ENCODE measurements at regions not wholly inside any gene's neighbourhood (a gene's known extent, or its start where the extent isn't known, plus 50 kb on each side); places are given as distances from the start of the nearest gene placed in this dataset.

- FAIRE-seq (no peak), DNase-seq (ENCODE audit: extremely low read depth in 1 of 4, low spot score in 3 of 4) (no peak), ATAC-seq (no peak)
- H3K9ac ChIP-seq (ENCODE audit: insufficient read depth in 1 of 2, low read depth in 2 of 2, low read length in 2 of 2): no peak overlapping the region
- no peak overlapping the region for H3K27ac ChIP-seq (ENCODE audit: extremely low read depth, low read depth, low read length)
- no peak overlapping the region for H3K4me2 ChIP-seq (ENCODE audit: insufficient read depth, low read length)
- no peaks in the 10 kb centered on the region for H3K36me3 ChIP-seq (ENCODE audit: control insufficient read depth, insufficient read depth, low read length)
- H3K4me3 ChIP-seq: no peak overlapping the region
- no peaks in the 10 kb centered on the region for H3K4me1 ChIP-seq (replicated peaks in 1 of 2; ENCODE audit: control insufficient read depth in 2 of 2, insufficient read depth in 2 of 2, low read length in 2 of 2)
- BruUV-seq (replicated peaks): no TSS peak
- CTCF ChIA-PET (ENCODE audit: low intra/inter-chr PET ratio): no interaction called here
- no peaks in the 10 kb centered on the region for H3K27me3 ChIP-seq (ENCODE audit: control insufficient read depth in 2 of 2, insufficient read depth in 2 of 2, low read length in 2 of 2)
- no peak overlapping the region for H2AFZ ChIP-seq (ENCODE audit: low read depth, low read length)
- TF ChIP-seq RAD21 (CRISPR knock-in tag; conservative IDR thresholded peaks at IDR 0.05 in 1 of 2, IDR thresholded peaks at IDR 0.05 in 1 of 2): peak in 1 of 2 experiments; percentile 32; a peak in 1 of 4 replicates
- no peak for TF ChIP-seq THRB (CRISPR knock-in tag; conservative IDR thresholded peaks at IDR 0.05)
- POLR2A ChIA-PET: no interaction called here
- intact Hi-C loops (cut with micrococcal nuclease) (no loop called here), in situ Hi-C loops (cut with MboI) (no loop called here)
- WGBS (ENCODE audit: insufficient coverage, low coverage, missing lambda C conversion rate): 1% methylated on average over 6 of the region's 7 CpGs
- H3K9me1 ChIP-seq (ENCODE audit: control insufficient read depth, insufficient read depth, low read length): no peaks in the 10 kb centered on the region
- no peaks in the 10 kb centered on the region for H3K79me2 ChIP-seq (ENCODE audit: control insufficient read depth, insufficient read depth, low read length)
- no peaks in the 10 kb centered on the region for H3K9me3 ChIP-seq (replicated peaks; ENCODE audit: control insufficient read depth, insufficient read depth, low read depth, low read length)
- no peaks in the 10 kb centered on the region for H4K20me1 ChIP-seq (replicated peaks; ENCODE audit: control insufficient read depth, insufficient read depth, low read length)
These were observed 318.1 kb downstream of the AEBP2 start for GRCh38 chr12:19757317-19757877.

GRCh38 chr12:19759227-19759626 is 319.9 kb downstream of the AEBP2 start:
- Histone ChIP-seq H3K79me2 (ENCODE audit: control insufficient read depth, insufficient read depth, low read length) (no peaks in the 10 kb centered on the region), H3K27ac (ENCODE audit: extremely low read depth, low read depth, low read length) (no peak overlapping the region), H3K9me1 (ENCODE audit: control insufficient read depth, insufficient read depth, low read length) (no peaks in the 10 kb centered on the region), H3K9ac (ENCODE audit: insufficient read depth in 1 of 2, low read depth in 2 of 2, low read length in 2 of 2) (no peak overlapping the region), H3K4me2 (ENCODE audit: insufficient read depth, low read length) (no peak overlapping the region), H3K36me3 (ENCODE audit: control insufficient read depth, insufficient read depth, low read length) (no peaks in the 10 kb centered on the region), H2AFZ (ENCODE audit: low read depth, low read length) (no peak overlapping the region), H3K4me3 (no peak overlapping the region), H3K4me1 (replicated peaks in 1 of 2; ENCODE audit: control insufficient read depth in 2 of 2, insufficient read depth in 2 of 2, low read length in 2 of 2) (no peaks in the 10 kb centered on the region), H3K27me3 (ENCODE audit: control insufficient read depth in 2 of 2, insufficient read depth in 2 of 2, low read length in 2 of 2) (no peaks in the 10 kb centered on the region), H4K20me1 (replicated peaks; ENCODE audit: control insufficient read depth, insufficient read depth, low read length) (no peaks in the 10 kb centered on the region), H3K9me3 (replicated peaks; ENCODE audit: control insufficient read depth, insufficient read depth, low read depth, low read length) (no peaks in the 10 kb centered on the region)
- DNase-seq (ENCODE audit: extremely low read depth in 1 of 4, low spot score in 3 of 4) (no peak), FAIRE-seq (no peak), ATAC-seq (no peak)
- BruUV-seq (replicated peaks): no TSS peak
- TF ChIP-seq MAFF (IDR thresholded peaks at IDR 0.05; ENCODE audit: low read length): 0 out of 2 replicates have a peak, but pooled peaks have one; percentile 33
- 0 out of 2 replicates have a peak, but pooled peaks have one; percentile 24 for TF ChIP-seq MAFG (tag; conservative IDR thresholded peaks at IDR 0.05)
- peak; percentile 17; the same call in 1 of the 2 replicates for TF ChIP-seq ZNF316 (IDR thresholded peaks at IDR 0.05)
- TF ChIP-seq ZBTB43 (CRISPR knock-in tag; IDR thresholded peaks at IDR 0.05): no peak
- ChIA-PET CTCF (ENCODE audit: low intra/inter-chr PET ratio) (no interaction called here), POLR2A (no interaction called here)
- intact Hi-C loops (cut with micrococcal nuclease): no loop called here
- in situ Hi-C loops (cut with MboI): no loop called here

All from K562 (cell line).